ENCODE measurements at regions not wholly inside any gene's neighbourhood (a gene's known extent, or its start where the extent isn't known, plus 50 kb on each side); places are given as distances from the start of the nearest gene placed in this dataset.

DNA sequence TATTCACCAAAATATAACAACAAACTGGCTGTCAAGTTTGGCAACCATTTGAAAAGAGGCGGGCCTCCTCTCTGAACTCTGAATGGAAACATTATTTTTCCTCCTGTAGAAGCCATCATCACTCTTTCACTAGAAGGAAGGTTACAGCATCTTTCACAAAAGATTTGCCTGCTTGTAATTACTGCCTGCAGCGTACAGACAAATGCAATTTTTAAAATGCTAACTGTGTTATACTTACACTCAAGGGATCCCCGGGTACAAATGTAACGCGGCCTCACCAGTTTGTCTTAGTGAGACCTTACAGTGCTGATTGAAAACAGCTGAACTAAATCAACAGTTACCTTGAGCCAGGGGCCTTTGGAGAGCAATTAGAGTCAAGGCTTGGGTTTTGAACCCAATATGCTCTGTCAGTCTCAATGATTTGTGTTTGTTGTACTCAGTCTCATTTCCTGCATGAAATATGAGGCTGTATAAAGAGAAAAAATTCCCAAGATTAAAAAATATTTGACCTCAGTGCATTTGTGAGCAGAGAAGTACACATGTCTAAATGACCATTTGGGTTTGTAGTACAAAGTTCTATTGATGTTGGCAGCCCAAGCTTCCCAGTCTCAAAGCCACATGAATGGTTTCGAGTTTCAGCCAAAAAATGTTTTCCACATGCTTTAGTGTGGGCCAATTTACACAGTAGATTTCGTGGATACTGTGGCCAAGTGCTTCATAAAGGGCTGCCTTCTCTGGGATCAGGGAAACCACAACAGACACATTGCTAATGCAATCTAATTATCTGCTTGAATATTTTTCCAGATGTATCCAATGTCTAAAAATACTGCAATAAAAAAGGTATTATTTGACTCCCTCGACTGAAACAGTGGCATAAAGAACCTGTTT lies 500.0 kb downstream of the SPATA31D1 start:
- TF ChIP-seq, protein P1, sequence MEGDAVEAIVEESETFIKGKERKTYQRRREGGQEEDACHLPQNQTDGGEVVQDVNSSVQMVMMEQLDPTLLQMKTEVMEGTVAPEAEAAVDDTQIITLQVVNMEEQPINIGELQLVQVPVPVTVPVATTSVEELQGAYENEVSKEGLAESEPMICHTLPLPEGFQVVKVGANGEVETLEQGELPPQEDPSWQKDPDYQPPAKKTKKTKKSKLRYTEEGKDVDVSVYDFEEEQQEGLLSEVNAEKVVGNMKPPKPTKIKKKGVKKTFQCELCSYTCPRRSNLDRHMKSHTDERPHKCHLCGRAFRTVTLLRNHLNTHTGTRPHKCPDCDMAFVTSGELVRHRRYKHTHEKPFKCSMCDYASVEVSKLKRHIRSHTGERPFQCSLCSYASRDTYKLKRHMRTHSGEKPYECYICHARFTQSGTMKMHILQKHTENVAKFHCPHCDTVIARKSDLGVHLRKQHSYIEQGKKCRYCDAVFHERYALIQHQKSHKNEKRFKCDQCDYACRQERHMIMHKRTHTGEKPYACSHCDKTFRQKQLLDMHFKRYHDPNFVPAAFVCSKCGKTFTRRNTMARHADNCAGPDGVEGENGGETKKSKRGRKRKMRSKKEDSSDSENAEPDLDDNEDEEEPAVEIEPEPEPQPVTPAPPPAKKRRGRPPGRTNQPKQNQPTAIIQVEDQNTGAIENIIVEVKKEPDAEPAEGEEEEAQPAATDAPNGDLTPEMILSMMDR (IDR thresholded peaks at IDR 0.05), result no peak
- TF ChIP-seq POLR2A (IDR thresholded peaks at IDR 0.05), result no peak

Measured in lower leg skin (tissue), 3 donors.